ENCODE measurements at regions not wholly inside any gene's neighbourhood (a gene's known extent, or its start where the extent isn't known, plus 50 kb on each side); places are given as distances from the start of the nearest gene placed in this dataset.

GRCh38 chr2:160871953-160872352, 288.3 kb upstream of the TANK start:
- Histone ChIP-seq H3K9ac (ENCODE audit: insufficient read length, low read depth) (no peak overlapping the region), H3K4me3 (ENCODE audit: insufficient read length, low read depth) (no peak overlapping the region), H3K36me3 (ENCODE audit: insufficient read depth, insufficient read length, low read length) (no peaks in the 10 kb centered on the region), H3K27me3 (ENCODE audit: insufficient read depth, insufficient read length) (no peaks in the 10 kb centered on the region), H3K4me1 (ENCODE audit: insufficient read depth, insufficient read length) (no peaks in the 10 kb centered on the region), H3K9me3 (ENCODE audit: insufficient read depth, low read length) (no peaks in the 10 kb centered on the region)
- DNase-seq (ENCODE audit: low read depth, low spot score) = no peak
- TF ChIP-seq SUZ12 (IDR thresholded peaks at IDR 0.05; ENCODE audit: extremely low read depth, insufficient read depth, insufficient read length) = no peak
- TF ChIP-seq YY1 (IDR thresholded peaks at IDR 0.05; ENCODE audit: insufficient read depth, insufficient read length) = no peak
- no peak for TF ChIP-seq ZNF274 (IDR thresholded peaks at IDR 0.05; ENCODE audit: low read depth, low read length)

DNA sequence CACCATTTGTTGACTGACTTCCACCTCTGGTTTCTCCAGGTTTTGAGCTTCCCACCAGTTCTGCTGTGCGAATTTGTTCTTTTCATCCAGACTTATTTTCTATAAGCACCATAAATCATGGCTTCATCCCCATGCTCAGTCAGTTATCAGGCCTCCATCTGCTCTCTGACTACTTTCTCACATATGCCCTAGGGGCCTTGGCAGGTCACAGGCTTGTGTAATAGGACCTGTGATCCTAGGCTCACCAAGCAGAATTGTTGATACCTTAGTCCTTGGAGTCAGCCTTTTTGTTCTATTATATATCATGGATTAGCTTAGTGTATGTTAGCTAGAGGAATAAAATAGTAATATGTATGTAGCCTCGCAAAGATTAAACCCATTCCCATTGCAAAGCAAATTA, 284.2 kb upstream of the TANK start:
- H3K4me3 ChIP-seq (ENCODE audit: insufficient read length, low read depth) = no peak overlapping the region
- no peaks in the 10 kb centered on the region for H3K4me1 ChIP-seq (ENCODE audit: insufficient read depth, insufficient read length)
- H3K36me3 ChIP-seq (ENCODE audit: insufficient read depth, insufficient read length, low read length) = no peaks in the 10 kb centered on the region
- H3K9ac ChIP-seq (ENCODE audit: insufficient read length, low read depth) = no peak overlapping the region
- no peaks in the 10 kb centered on the region for H3K9me3 ChIP-seq (ENCODE audit: insufficient read depth, low read length)
- no peaks in the 10 kb centered on the region for H3K27me3 ChIP-seq (ENCODE audit: insufficient read depth, insufficient read length)
- no peak for TF ChIP-seq YY1 (IDR thresholded peaks at IDR 0.05; ENCODE audit: insufficient read depth, insufficient read length)
- no peak for TF ChIP-seq ZNF274 (IDR thresholded peaks at IDR 0.05; ENCODE audit: low read depth, low read length)
- TF ChIP-seq SUZ12 (IDR thresholded peaks at IDR 0.05; ENCODE audit: extremely low read depth, insufficient read depth, insufficient read length) = no peak
- no peak for DNase-seq (ENCODE audit: low read depth, low spot score)

DNA sequence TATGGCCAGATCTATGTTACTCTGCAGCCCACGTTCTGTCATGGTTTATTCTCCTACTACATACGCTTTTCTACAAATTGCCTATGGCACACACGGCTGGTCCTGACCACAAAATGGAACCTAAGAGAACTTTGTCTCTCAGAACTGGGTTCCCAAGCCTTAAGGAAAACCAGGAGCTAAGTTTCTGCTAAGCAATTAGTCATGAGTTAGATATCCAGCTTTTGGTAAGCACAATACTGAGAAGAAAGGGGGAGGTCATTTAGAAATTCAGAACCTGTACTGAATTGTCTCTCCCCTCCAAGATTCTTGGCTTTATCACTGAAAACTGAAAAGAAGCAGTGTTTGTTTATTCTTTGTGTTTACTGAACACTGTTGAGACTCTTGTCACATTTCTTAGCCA, 283.5 kb upstream of the TANK start:
- H3K9me3 ChIP-seq (ENCODE audit: insufficient read depth, low read length) = no peaks in the 10 kb centered on the region
- no peak overlapping the region for H3K4me3 ChIP-seq (ENCODE audit: insufficient read length, low read depth)
- H3K9ac ChIP-seq (ENCODE audit: insufficient read length, low read depth) = no peak overlapping the region
- H3K36me3 ChIP-seq (ENCODE audit: insufficient read depth, insufficient read length, low read length) = no peaks in the 10 kb centered on the region
- no peaks in the 10 kb centered on the region for H3K27me3 ChIP-seq (ENCODE audit: insufficient read depth, insufficient read length)
- H3K4me1 ChIP-seq (ENCODE audit: insufficient read depth, insufficient read length) = no peaks in the 10 kb centered on the region
- no peak for DNase-seq (ENCODE audit: low read depth, low spot score)
- TF ChIP-seq YY1 (IDR thresholded peaks at IDR 0.05; ENCODE audit: insufficient read depth, insufficient read length) (no peak), ZNF274 (IDR thresholded peaks at IDR 0.05; ENCODE audit: low read depth, low read length) (no peak)

- no peak for DNase-seq (ENCODE audit: low read depth, low spot score)
- no peaks in the 10 kb centered on the region for H3K27me3 ChIP-seq (ENCODE audit: insufficient read depth, insufficient read length)
Measured at GRCh38 chr2:160878618-160879017, 281.6 kb upstream of the TANK start.

DNA sequence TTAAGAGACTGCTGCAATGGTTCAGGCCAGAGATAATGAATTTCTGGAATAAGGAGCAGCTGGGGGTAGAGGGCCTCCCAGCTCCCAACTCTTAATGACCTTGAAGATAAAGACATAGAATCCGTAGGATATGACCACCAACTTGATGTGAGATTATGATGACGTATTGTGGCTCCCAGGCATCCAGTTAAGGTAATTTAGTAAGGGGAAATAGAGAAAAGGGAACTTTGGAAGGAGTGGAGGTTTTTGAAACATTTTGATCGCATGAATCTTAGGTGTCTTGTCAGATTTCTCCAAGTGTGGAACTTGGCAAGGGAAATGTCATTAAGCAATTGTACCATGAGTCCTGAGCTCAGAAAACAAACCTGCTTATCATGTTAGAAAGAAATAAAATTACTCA, 277.3 kb upstream of the TANK start:
- H3K9ac ChIP-seq (ENCODE audit: insufficient read length, low read depth) = no peak overlapping the region
- TF ChIP-seq SUZ12 (IDR thresholded peaks at IDR 0.05; ENCODE audit: extremely low read depth, insufficient read depth, insufficient read length) (no peak), ZNF274 (IDR thresholded peaks at IDR 0.05; ENCODE audit: low read depth, low read length) (no peak)
- H3K27me3 ChIP-seq (ENCODE audit: insufficient read depth, insufficient read length) = no peaks in the 10 kb centered on the region
- no peak overlapping the region for H3K4me3 ChIP-seq (ENCODE audit: insufficient read length, low read depth)
- no peaks in the 10 kb centered on the region for H3K4me1 ChIP-seq (ENCODE audit: insufficient read depth, insufficient read length)
- DNase-seq (ENCODE audit: low read depth, low spot score) = no peak
- no peaks in the 10 kb centered on the region for H3K9me3 ChIP-seq (ENCODE audit: insufficient read depth, low read length)
- H3K36me3 ChIP-seq (ENCODE audit: insufficient read depth, insufficient read length, low read length) = no peaks in the 10 kb centered on the region

More at GRCh38 chr2:160878618-160879017, 281.6 kb upstream of the TANK start:
- TF ChIP-seq ZNF274 (IDR thresholded peaks at IDR 0.05; ENCODE audit: low read depth, low read length) = no peak
- TF ChIP-seq SUZ12 (IDR thresholded peaks at IDR 0.05; ENCODE audit: extremely low read depth, insufficient read depth, insufficient read length) = no peak
- TF ChIP-seq YY1 (IDR thresholded peaks at IDR 0.05; ENCODE audit: insufficient read depth, insufficient read length) = no peak
- Histone ChIP-seq H3K4me1 (ENCODE audit: insufficient read depth, insufficient read length) (no peaks in the 10 kb centered on the region), H3K4me3 (ENCODE audit: insufficient read length, low read depth) (no peak overlapping the region), H3K9me3 (ENCODE audit: insufficient read depth, low read length) (no peaks in the 10 kb centered on the region), H3K36me3 (ENCODE audit: insufficient read depth, insufficient read length, low read length) (no peaks in the 10 kb centered on the region), H3K9ac (ENCODE audit: insufficient read length, low read depth) (no peak overlapping the region)

DNA sequence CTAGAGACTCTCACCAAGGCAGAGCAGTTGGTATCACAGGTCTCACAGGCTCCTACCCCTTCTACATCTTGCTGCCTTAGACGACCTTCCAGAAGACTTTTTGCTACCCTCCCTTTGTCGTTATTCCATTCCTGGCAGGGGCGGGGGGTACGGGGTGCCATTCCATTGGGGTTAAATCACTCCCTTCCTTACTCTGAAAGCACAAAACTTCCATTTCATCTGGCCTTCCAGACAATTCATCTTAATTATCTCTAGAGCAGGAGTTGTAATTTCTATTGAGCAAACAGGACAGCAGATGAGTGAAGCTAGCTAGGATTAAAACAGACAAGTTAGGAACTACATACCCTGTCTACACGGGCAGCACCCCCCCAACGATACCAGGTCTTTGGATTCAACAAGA, 276.2 kb upstream of the TANK start:
- no peaks in the 10 kb centered on the region for H3K27me3 ChIP-seq (ENCODE audit: insufficient read depth, insufficient read length)
- H3K36me3 ChIP-seq (ENCODE audit: insufficient read depth, insufficient read length, low read length) = no peaks in the 10 kb centered on the region
- no peaks in the 10 kb centered on the region for H3K4me1 ChIP-seq (ENCODE audit: insufficient read depth, insufficient read length)
- no peaks in the 10 kb centered on the region for H3K9me3 ChIP-seq (ENCODE audit: insufficient read depth, low read length)
- no peak overlapping the region for H3K4me3 ChIP-seq (ENCODE audit: insufficient read length, low read depth)
- TF ChIP-seq YY1 (IDR thresholded peaks at IDR 0.05; ENCODE audit: insufficient read depth, insufficient read length) (no peak), SUZ12 (IDR thresholded peaks at IDR 0.05; ENCODE audit: extremely low read depth, insufficient read depth, insufficient read length) (no peak), ZNF274 (IDR thresholded peaks at IDR 0.05; ENCODE audit: low read depth, low read length) (no peak)
- DNase-seq (ENCODE audit: low read depth, low spot score) = no peak
- no peak overlapping the region for H3K9ac ChIP-seq (ENCODE audit: insufficient read length, low read depth)

DNA sequence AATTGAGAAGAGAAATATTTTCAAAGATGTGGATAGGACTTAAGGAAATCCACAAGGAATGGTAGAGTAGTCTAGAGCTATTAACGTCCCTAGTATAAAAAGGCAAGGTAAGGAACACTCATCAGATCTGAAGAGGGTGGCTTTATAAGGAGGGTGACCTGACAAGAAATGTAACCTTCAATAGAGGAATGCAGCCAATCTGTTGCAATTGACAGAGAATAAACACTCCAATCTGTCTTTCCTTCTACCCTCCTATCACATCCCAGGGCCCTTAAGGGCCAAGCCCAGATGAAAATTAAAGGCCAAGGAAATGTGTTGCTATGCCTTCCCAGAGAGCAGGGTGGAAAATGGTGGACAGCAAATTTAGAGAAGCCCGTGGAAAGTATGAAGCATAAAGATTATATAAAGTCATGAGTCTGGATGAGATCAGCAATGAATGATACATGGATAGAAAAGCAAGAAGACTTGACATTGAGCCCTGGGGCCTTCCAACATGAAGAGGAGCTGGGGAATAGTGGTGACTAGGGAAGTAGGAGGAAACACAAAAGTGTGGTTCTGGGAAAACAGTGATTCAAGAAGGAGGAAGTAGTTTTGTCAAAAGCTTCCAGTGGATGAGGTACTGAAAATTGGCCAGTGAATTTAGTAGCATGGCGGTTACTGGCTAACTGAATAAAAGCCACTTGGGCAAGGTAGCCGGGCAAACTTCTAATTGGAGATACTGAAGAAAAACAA, 270.6 kb upstream of the TANK start:
- no peak for DNase-seq (ENCODE audit: low read depth, low spot score)
- H3K36me3 ChIP-seq (ENCODE audit: insufficient read depth, insufficient read length, low read length) = no peaks in the 10 kb centered on the region
- TF ChIP-seq ZNF274 (IDR thresholded peaks at IDR 0.05; ENCODE audit: low read depth, low read length) (no peak), YY1 (IDR thresholded peaks at IDR 0.05; ENCODE audit: insufficient read depth, insufficient read length) (no peak), SUZ12 (IDR thresholded peaks at IDR 0.05; ENCODE audit: extremely low read depth, insufficient read depth, insufficient read length) (no peak)

More for the DNA sequence above, 270.6 kb upstream of the TANK start:
- Histone ChIP-seq H3K4me1 (ENCODE audit: insufficient read depth, insufficient read length) (no peaks in the 10 kb centered on the region), H3K27me3 (ENCODE audit: insufficient read depth, insufficient read length) (no peaks in the 10 kb centered on the region), H3K9ac (ENCODE audit: insufficient read length, low read depth) (no peak overlapping the region), H3K4me3 (ENCODE audit: insufficient read length, low read depth) (no peak overlapping the region), H3K9me3 (ENCODE audit: insufficient read depth, low read length) (no peaks in the 10 kb centered on the region)
